Fibroblast of villous mesenchyme (primary cell): ENCODE measurements at regions not wholly inside any gene's neighbourhood (a gene's known extent, or its start where the extent isn't known, plus 50 kb on each side); places are given as distances from the start of the nearest gene placed in this dataset.
"Not testable (repeated sequence)": the region's sequence is repeated elsewhere in the genome, so short reads cannot be mapped to it uniquely, and the experiment has no call there.

ENCODE experiments used
- DNase-seq: peaks from one replicate; pipeline ENCODE4 v3.0.0-alpha.2; 2010; ENCODE audit warnings: low read depth
- H3K4me3 ChIP-seq: 2 replicates; pipeline ENCODE4 v1.5.1; 2011; ENCODE audit warnings: low read depth, mild to moderate bottlenecking, low read length
- CTCF ChIP-seq: IDR thresholded peaks from 2 replicates; pipeline ENCODE4 v1.5.1; 2012; ENCODE audit warnings: low read depth, mild to moderate bottlenecking, low read length; ENCODE audit not compliant: insufficient read depth

- not testable (repeated sequence) for DNase-seq, H3K4me3 ChIP-seq
Observed at GRCh38 chr10:61818251-61818650, 83.2 kb upstream of the ARID5B start.

GRCh38 chr10:61819208-61819607 lies 82.3 kb upstream of the ARID5B start:
- DNase-seq: no peak
- TF ChIP-seq CTCF: no peak
- no peak overlapping the region for H3K4me3 ChIP-seq

DNA sequence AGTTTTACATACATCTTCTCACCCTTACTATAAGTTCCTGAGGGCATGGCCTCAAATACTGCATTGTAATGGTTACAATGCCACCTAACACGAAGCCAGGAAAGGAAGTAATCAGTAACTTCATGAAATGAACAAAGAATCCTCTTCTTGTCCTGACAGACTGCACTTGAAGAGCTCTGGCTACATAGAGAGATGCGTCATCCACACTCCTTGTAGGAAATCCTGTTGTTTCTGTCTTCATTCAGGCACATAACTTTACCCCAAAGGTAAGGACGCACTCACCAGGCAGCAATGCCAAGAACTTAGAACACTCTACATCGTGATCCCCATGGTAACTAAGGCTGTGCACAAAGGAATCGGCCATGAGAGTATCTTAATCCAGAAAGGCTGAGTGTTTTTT lies 80.3 kb upstream of the ARID5B start:
- no peak overlapping the region for H3K4me3 ChIP-seq
- no peak for DNase-seq
- TF ChIP-seq CTCF: no peak

DNA sequence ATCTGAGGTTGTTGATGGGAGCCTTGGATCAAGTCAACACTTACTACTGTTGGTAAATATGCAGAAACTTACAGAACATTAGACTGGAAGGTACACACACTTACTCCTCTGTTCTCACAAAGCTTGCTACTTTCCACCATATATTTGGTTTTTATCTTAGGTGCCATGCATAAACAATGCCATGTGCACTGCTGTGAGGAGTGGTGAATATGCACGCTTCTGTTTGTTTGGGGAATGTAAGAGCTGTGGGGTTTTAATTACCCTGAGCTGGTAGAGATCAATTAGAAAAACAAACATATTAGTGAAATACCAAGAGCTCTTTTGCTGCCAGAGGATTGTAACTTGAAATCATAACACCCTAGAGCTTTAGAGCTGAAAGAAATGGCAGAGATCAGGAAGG lies 79.8 kb upstream of the ARID5B start:
- no peak overlapping the region for H3K4me3 ChIP-seq
- DNase-seq: no peak
- no peak for TF ChIP-seq CTCF

- TF ChIP-seq CTCF: no peak
- DNase-seq: no peak
- no peak overlapping the region for H3K4me3 ChIP-seq
Observed at GRCh38 chr10:61822096-61822495, 79.4 kb upstream of the ARID5B start.

DNA sequence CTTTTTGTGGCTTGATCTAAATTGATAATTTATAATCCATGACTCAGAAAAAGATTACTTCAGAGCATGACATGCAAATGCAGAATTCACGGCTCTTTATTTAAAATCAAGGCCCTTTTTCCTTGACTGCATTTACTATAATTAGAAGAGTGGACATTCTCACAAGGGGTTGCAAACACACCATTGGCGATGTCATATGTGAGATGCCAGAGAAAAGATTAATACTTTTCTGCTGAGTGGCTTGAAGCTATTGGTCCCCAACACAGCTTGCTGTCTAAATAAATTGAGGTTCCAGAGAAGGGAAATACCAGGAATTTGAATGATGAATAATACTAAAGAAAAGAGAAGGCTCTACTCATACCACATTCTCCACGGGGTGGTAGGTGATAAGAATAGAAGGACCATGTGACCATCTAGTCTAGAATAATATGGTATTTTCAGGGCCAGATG lies 78.7 kb upstream of the ARID5B start:
- TF ChIP-seq CTCF: no peak

DNA sequence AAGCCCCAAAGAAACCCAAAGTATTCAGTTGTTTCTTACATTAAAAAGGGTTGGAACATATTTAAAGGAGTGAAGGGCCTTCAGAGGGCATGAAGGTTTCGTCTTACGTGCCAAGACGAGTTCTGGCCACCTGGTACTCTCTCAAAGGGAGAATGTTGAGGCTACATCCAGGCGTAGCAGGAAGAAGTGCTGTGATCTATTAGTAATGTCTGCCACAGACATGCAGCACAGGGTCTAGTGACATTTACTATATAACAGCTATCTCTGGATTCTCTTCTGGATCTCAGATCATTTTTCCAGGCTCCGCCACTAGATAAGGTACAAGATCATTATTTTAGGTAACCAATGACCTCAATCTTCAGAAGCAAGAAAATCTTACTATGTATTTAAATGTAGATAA lies 76.5 kb upstream of the ARID5B start:
- H3K4me3 ChIP-seq: no peak overlapping the region
- TF ChIP-seq CTCF: no peak
- DNase-seq: no peak

More for the DNA sequence above, 78.7 kb upstream of the ARID5B start:
- no peak for DNase-seq
- no peak overlapping the region for H3K4me3 ChIP-seq
